B cell (primary cell): ENCODE measurements at regions not wholly inside any gene's neighbourhood (a gene's known extent, or its start where the extent isn't known, plus 50 kb on each side); places are given as distances from the start of the nearest gene placed in this dataset.

Source experiments
- EZH2 ChIP-seq: IDR thresholded peaks from 2 replicates; pipeline ENCODE4 v1.6.1; 2012; ENCODE audit warnings: borderline replicate concordance, low read depth, mild to moderate bottlenecking, moderate library complexity, low read length; ENCODE audit not compliant: insufficient read depth, poor library complexity, severe bottlenecking
- TF ChIP-seq, protein P1 (sequence below): fragments of 200-600 bp; IDR thresholded peaks from one replicate; pipeline ENCODE4 v1.8.0; 2022; ENCODE audit warnings: antibody characterized with exemption, mild to moderate bottlenecking

DNA sequence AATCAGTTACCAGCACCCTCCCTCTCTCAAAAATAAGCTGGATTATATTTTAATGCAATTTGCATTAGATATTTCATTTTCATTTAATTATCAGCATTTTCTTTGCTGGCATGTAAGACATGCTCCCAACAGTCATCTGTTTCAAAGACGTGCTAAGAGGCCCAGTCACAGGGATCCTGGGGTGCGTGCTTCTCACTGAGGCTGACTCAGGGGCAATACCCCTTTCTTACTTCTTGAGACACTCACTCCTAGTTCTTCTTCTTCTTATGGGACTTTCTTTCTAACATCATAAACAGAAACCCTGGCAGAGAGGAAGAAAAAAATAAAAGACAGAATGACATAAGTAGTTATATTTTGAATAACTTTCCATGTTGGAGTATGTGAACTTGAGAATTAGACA is 372.1 kb upstream of the MEX3C start:
- no peak for TF ChIP-seq EZH2
- TF ChIP-seq, protein P1, sequence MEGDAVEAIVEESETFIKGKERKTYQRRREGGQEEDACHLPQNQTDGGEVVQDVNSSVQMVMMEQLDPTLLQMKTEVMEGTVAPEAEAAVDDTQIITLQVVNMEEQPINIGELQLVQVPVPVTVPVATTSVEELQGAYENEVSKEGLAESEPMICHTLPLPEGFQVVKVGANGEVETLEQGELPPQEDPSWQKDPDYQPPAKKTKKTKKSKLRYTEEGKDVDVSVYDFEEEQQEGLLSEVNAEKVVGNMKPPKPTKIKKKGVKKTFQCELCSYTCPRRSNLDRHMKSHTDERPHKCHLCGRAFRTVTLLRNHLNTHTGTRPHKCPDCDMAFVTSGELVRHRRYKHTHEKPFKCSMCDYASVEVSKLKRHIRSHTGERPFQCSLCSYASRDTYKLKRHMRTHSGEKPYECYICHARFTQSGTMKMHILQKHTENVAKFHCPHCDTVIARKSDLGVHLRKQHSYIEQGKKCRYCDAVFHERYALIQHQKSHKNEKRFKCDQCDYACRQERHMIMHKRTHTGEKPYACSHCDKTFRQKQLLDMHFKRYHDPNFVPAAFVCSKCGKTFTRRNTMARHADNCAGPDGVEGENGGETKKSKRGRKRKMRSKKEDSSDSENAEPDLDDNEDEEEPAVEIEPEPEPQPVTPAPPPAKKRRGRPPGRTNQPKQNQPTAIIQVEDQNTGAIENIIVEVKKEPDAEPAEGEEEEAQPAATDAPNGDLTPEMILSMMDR: no peak
